ENCODE measurements at regions not wholly inside any gene's neighbourhood (a gene's known extent, or its start where the extent isn't known, plus 50 kb on each side); places are given as distances from the start of the nearest gene placed in this dataset.

DNA sequence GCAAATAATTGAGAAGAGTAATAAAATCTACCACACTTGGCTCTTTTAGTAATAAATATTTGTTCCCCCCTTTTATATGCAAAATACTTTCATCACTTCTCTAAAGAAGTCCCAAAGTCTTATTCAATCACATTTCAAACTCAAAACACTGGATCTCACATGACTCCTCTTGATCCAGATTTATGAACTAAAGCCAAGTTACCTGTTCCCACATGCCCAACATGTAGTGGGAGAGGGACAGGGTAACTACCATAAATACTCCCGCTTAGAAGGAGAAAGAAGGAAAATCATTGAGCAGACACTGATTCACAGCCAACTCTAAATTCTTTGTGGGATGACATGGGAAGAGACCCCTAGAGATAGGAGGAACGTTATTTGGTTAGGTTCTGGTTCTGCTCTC is 64.9 kb upstream of the PMFBP1 start:
- no peak for TF ChIP-seq CREB1 (IDR thresholded peaks at IDR 0.05; ENCODE audit: low read depth)
- TF ChIP-seq CEBPB (IDR thresholded peaks at IDR 0.05): no peak
- TF ChIP-seq RAD21 (IDR thresholded peaks at IDR 0.05; ENCODE audit: low read depth): no peak
- TF ChIP-seq EGR1 (IDR thresholded peaks at IDR 0.05): no peak
- TF ChIP-seq, protein P1, sequence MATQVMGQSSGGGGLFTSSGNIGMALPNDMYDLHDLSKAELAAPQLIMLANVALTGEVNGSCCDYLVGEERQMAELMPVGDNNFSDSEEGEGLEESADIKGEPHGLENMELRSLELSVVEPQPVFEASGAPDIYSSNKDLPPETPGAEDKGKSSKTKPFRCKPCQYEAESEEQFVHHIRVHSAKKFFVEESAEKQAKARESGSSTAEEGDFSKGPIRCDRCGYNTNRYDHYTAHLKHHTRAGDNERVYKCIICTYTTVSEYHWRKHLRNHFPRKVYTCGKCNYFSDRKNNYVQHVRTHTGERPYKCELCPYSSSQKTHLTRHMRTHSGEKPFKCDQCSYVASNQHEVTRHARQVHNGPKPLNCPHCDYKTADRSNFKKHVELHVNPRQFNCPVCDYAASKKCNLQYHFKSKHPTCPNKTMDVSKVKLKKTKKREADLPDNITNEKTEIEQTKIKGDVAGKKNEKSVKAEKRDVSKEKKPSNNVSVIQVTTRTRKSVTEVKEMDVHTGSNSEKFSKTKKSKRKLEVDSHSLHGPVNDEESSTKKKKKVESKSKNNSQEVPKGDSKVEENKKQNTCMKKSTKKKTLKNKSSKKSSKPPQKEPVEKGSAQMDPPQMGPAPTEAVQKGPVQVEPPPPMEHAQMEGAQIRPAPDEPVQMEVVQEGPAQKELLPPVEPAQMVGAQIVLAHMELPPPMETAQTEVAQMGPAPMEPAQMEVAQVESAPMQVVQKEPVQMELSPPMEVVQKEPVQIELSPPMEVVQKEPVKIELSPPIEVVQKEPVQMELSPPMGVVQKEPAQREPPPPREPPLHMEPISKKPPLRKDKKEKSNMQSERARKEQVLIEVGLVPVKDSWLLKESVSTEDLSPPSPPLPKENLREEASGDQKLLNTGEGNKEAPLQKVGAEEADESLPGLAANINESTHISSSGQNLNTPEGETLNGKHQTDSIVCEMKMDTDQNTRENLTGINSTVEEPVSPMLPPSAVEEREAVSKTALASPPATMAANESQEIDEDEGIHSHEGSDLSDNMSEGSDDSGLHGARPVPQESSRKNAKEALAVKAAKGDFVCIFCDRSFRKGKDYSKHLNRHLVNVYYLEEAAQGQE (IDR thresholded peaks at IDR 0.05; ENCODE audit: low read depth): no peak
- no peak for TF ChIP-seq TAF1 (IDR thresholded peaks at IDR 0.05; ENCODE audit: low read depth)
- TF ChIP-seq, protein P2, sequence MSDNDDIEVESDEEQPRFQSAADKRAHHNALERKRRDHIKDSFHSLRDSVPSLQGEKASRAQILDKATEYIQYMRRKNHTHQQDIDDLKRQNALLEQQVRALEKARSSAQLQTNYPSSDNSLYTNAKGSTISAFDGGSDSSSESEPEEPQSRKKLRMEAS (IDR thresholded peaks at IDR 0.05): no peak
